Body of pancreas (tissue), 4 donors: ENCODE measurements at regions not wholly inside any gene's neighbourhood (a gene's known extent, or its start where the extent isn't known, plus 50 kb on each side); places are given as distances from the start of the nearest gene placed in this dataset.

Source experiments
- CTCF ChIP-seq, 7 experiments: fragments of 450-650 bp in 4 of 7; fragments of 200-600 bp in 3 of 7; sonication (generic) in 3 of 7; IDR thresholded peaks; one replicate each; pipeline ENCODE4 v1.5.1; 2016 to 2019; ENCODE audit warnings: antibody characterized with exemption in 7 of 7
- POLR2A ChIP-seq, 3 donors: fragments of 450-650 bp; IDR thresholded peaks; one replicate each; pipeline ENCODE4 v1.6.1; 2016; ENCODE audit warnings: antibody characterized with exemption in 3 of 3, mild to moderate bottlenecking in 2 of 3

GRCh38 chr6:163753430-163753829 is 338.9 kb downstream of the QKI start:
- no peak for TF ChIP-seq CTCF (IDR thresholded peaks at IDR 0.05)
- TF ChIP-seq POLR2A (IDR thresholded peaks at IDR 0.05): no peak
